22Rv1 (cell line): ENCODE measurements at regions not wholly inside any gene's neighbourhood (a gene's known extent, or its start where the extent isn't known, plus 50 kb on each side); places are given as distances from the start of the nearest gene placed in this dataset.

Experiments
- CTCF ChIP-seq: fragments of 450-650 bp; IDR thresholded peaks from 2 replicates; pipeline ENCODE4 v1.5.1; 2017; ENCODE audit warnings: mild to moderate bottlenecking
- ZFX ChIP-seq: fragments of 450-650 bp; IDR thresholded peaks from 2 replicates; pipeline ENCODE4 v1.6.1; 2017; ENCODE audit warnings: antibody characterized with exemption, borderline replicate concordance

- no peak for TF ChIP-seq ZFX
- TF ChIP-seq CTCF = no peak
These were observed 74.8 kb upstream of the MLN start for GRCh38 chr6:33878562-33878961.
